MG63 (cell line): ENCODE measurements at regions not wholly inside any gene's neighbourhood (a gene's known extent, or its start where the extent isn't known, plus 50 kb on each side); places are given as distances from the start of the nearest gene placed in this dataset.
"Not testable (repeated sequence)": the region's sequence is repeated elsewhere in the genome, so short reads cannot be mapped to it uniquely, and the experiment has no call there.

ENCODE experiments used
- DNase-seq: peaks from one replicate; pipeline ENCODE4 v3.0.0-alpha.2; 2020
- H3K27me3 ChIP-seq: fragments of 250-450 bp; sonication (Bioruptor Pico); 2 replicates; pipeline ENCODE4 v1.5.1; 2020; ENCODE audit warnings: mild to moderate bottlenecking, moderate library complexity
- H3K36me3 ChIP-seq: fragments of 250-450 bp; sonication (Bioruptor Pico); 2 replicates; pipeline ENCODE4 v1.5.1; 2020; ENCODE audit warnings: mild to moderate bottlenecking, moderate library complexity
- H3K4me3 ChIP-seq: fragments of 250-450 bp; sonication (Bioruptor Pico); 2 replicates; pipeline ENCODE4 v1.5.1; 2020; ENCODE audit warnings: mild to moderate bottlenecking, moderate library complexity
- H3K9me3 ChIP-seq: fragments of 250-450 bp; sonication (Bioruptor Pico); 2 replicates; pipeline ENCODE4 v1.5.1; 2020; ENCODE audit warnings: mild to moderate bottlenecking, moderate library complexity

DNA sequence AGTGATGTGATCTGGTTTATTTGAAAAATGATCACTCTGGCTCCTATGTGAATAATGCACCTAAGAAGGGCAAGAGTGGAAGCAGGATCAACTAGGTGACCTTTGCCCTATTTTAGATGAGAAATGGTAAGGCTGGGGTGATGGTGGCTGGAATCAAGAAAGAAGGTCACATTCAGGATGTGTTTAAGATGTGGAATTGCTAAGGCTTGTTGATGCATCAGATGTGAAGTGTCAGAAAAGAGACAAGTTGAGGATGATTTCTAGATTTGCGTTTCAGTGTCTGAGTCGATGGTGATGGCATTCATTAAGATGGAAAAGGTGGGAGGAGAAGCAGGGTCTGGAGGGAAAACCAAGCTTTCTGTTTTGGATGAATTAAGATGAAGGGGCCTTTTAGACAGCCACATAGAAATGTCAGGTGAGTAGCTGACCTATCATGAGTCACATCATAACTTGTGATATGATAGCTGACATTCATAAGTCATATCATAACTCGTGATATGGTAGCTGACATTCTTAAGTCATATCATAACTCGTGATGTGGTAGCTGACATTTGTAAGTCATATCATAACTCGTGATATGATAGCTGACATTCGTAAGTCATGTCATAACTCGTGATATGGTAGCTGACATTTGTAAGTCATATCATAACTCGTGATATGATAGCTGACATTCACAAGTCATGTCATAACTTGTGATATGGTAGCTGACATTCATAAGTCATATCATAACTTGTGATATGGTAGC, 101.2 kb upstream of the SEC11C start:
- Histone ChIP-seq H3K36me3 (no peaks in the 10 kb centered on the region), H3K27me3 (no peaks in the 10 kb centered on the region), H3K4me3 (no peak overlapping the region), H3K9me3 (no peaks in the 10 kb centered on the region)
- no peak for DNase-seq

DNA sequence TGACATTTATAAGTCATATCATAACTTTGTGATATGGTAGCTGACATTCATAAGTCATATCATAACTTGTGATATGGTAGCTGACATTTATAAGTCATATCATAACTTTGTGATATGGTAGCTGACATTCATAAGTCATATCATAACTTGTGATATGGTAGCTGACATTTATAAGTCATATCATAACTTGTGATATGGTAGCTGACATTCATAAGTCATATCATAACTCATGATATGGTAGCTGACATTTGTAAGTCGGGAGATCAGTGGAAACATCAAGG, 100.7 kb upstream of the SEC11C start:
- not testable (repeated sequence) for H3K36me3 ChIP-seq, H3K9me3 ChIP-seq, H3K27me3 ChIP-seq, H3K4me3 ChIP-seq, DNase-seq

DNA sequence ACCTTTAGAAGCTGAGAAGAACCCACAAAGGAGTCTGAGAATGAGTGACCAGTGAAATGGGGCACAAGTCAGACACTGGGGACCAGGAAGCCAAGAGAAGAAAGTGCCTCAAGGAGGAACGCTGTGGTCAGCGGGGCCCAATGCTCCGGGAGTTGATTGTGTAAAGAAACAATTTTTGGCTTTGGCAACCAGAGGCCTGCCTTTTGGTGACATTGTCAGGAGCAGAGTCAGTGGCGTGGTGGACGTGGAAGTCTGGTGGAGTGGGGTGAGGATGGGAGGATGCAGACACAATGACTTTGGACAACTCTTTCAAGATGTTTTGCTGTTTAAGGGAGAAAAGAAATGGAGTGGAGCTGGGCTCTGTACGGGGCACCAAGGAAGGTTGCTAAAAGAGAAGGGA, 100.2 kb upstream of the SEC11C start:
- H3K27me3 ChIP-seq = no peaks in the 10 kb centered on the region
- no peaks in the 10 kb centered on the region for H3K9me3 ChIP-seq
- H3K36me3 ChIP-seq = no peaks in the 10 kb centered on the region
- no peak overlapping the region for H3K4me3 ChIP-seq
- no peak for DNase-seq

DNA sequence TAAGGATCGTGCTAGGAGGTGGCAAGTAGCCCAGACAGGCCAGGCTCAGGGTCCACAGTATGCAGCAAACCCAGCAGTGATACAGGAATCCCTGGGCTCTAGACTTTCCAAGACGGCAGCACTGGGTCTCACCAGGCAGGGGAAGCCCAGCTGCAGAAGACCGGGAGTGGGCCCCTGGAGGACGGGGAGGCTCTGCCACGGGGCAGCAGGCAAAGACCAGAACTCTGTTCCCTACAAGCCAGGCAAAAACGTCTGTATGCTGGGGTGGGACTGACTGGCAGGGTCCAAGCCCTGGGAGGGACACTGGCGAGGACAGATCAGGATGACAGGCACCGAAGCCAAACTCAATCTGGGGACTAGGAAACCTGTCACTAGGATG, 98.9 kb upstream of the SEC11C start:
- no peak for DNase-seq
- Histone ChIP-seq H3K4me3 (no peak overlapping the region), H3K27me3 (no peaks in the 10 kb centered on the region), H3K9me3 (no peaks in the 10 kb centered on the region), H3K36me3 (no peaks in the 10 kb centered on the region)

DNA sequence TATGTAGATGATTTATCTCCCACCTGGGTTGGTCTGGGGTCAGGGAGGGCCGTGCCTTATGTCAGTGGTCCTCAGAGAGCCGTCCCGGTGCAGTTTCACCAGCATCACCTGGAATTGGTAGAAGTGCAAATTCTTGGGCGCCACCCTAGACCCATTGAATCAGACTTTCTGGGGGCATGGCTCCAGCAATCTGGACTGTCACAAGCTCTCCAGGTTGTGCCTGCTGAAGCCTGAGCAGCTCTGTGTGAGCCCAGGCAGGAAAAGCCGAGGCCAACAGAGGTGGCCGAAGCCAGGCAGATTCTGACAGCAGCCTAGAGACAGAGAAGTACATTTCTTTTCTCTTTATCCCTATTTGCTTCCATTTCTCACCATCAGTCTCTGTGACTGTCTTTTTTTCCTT, 98.4 kb upstream of the SEC11C start:
- H3K4me3 ChIP-seq = no peak overlapping the region
- no peaks in the 10 kb centered on the region for H3K9me3 ChIP-seq
- no peak for DNase-seq
- H3K36me3 ChIP-seq = no peaks in the 10 kb centered on the region
- H3K27me3 ChIP-seq = no peaks in the 10 kb centered on the region

DNA sequence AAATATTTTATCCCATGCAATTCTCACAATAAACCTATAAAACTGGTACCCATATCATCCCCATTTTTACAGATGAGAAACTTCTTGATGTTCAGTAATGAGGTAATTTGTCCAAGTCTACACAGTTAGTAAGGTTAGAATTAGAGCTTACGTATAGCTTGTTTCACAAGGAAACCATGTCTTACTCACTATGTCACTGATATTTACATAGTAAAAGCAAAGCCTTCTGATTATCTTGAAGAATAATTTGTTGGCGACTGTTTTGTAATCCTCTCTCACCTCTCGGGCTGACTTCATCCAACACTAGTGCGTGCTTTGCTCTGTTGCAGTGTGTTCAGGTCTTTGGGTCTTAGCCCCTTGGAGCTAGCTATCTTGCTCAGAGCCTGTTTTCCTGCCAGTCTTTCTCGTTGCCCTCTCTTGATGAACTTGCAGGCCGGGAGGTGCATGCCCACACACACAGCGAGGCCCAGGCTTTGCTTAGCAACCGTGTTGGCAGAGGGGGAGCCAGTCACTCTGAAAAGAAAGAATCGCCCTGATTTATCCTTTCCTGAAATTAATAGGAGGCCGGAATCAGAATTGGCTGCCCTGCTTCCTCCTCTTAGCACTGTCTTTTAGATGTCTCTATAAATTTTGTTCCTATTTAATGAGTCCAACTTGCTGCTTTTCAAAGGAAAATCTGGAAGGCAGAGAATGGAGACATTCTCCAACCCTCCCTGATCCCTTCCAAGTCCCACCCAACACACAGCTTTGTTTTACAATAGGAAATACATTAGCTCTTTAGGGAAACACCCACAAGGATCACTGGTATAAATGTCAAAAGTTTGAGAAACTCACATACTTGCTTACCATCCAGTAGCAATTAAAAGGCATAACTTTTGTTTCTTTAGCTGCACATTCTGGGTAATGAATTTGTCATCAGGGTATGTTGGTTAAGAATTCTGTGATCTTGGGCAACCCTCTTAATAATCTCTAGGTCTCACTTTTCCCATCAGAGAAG, 97.6 kb upstream of the SEC11C start:
- no peak for DNase-seq

DNA sequence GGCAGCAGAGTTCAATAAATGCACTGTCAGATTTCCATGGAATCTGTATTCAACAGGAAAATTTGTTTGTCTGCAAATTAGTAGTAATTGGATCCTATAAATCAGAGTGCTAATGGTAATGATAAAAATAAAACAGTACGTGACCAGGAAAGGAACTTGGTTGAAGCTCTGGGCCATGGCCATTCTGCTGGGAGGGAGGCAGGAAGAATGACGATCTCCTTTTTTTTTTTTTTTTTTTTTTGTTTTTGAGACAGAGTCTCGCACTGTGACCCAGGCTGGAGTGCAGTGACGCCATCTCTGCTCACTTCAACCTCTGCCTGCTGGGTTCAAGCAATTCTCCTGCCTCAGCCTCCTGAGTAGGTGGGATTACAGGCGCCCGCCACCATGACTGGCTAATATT, 94.8 kb upstream of the SEC11C start:
- no peaks in the 10 kb centered on the region for H3K36me3 ChIP-seq
- DNase-seq = no peak
- H3K9me3 ChIP-seq = no peaks in the 10 kb centered on the region
- H3K27me3 ChIP-seq = no peaks in the 10 kb centered on the region
- H3K4me3 ChIP-seq = no peak overlapping the region

More for the DNA sequence above, 97.6 kb upstream of the SEC11C start:
- Histone ChIP-seq H3K27me3 (no peaks in the 10 kb centered on the region), H3K9me3 (no peaks in the 10 kb centered on the region), H3K36me3 (no peaks in the 10 kb centered on the region), H3K4me3 (no peak overlapping the region)

DNA sequence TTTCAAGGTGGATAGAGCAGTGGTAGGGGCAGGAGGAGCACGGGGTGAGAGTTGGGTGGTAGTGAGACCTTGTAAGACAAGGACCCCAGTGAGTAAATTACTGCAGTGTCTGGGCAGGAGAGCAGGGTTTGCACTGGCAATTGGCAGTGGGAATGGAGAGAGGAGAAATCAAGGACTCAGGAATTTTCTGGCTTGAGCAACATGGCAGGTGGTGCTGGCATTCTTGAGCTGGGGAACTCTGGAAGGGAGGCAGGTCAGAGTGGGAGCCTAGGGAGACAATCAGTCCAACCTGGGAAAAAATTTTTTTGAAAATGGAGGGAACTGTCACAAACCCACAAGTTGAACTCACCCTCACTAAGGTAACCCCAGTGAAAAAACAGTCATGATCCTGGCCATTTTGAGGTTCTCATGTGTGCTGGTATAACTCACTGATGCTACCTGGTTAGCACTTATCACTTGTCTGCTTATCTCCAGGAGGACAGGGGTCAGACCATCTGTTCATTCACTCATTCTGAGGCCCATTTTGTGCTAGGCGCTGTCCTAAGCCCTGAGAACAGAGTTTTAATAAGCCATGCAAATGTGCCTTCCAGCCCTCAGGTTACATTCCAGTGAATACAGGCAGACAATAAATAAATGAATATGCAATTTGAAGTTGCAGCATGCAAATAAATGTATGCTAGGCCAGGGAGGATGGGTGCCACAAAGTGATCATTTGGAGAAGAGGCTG, 92.2 kb upstream of the SEC11C start:
- DNase-seq = no peak
- H3K36me3 ChIP-seq = no peaks in the 10 kb centered on the region
- no peaks in the 10 kb centered on the region for H3K27me3 ChIP-seq
- no peaks in the 10 kb centered on the region for H3K9me3 ChIP-seq
- H3K4me3 ChIP-seq = no peak overlapping the region

DNA sequence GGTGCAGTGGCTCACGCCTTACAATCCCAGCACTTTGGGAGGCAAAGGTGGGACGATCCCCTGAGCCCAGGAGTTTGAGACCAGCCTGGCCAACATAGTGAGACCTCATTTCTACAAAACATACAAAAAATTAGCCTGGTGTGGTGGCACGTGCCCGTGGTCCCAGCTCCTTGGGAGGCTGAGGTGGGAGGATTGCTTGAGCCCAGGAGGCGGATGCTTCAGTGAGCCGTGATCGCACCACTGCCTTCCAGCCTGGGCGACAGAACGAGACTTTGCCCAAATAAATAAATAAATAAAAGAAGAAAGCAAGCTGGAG, 91.7 kb upstream of the SEC11C start:
- H3K36me3 ChIP-seq = no peaks in the 10 kb centered on the region
- no peaks in the 10 kb centered on the region for H3K27me3 ChIP-seq
- no peak overlapping the region for H3K4me3 ChIP-seq
- H3K9me3 ChIP-seq = no peaks in the 10 kb centered on the region
- no peak for DNase-seq

DNA sequence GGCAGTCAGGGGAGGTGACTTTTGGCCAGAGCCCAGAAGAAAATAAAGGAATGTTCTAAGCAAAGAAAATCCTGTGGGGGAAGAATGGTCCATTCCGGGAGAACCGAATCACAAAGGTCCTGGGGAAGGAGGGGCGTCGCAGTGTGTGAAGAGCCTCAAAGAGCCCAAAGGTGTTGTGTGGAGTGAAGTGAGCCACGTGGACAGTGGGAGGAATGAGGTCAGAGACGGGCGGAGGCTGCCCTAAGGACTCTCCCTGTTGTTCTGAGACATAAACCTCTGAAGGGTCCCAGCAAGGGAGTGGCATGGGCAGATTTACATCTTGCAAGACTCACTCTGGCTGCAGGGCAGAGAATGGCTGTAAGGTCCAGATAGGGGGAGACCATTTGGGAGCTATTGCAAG, 91.3 kb upstream of the SEC11C start:
- no peaks in the 10 kb centered on the region for H3K9me3 ChIP-seq
- DNase-seq = no peak
- H3K4me3 ChIP-seq = no peak overlapping the region
- no peaks in the 10 kb centered on the region for H3K36me3 ChIP-seq
- H3K27me3 ChIP-seq = no peaks in the 10 kb centered on the region

DNA sequence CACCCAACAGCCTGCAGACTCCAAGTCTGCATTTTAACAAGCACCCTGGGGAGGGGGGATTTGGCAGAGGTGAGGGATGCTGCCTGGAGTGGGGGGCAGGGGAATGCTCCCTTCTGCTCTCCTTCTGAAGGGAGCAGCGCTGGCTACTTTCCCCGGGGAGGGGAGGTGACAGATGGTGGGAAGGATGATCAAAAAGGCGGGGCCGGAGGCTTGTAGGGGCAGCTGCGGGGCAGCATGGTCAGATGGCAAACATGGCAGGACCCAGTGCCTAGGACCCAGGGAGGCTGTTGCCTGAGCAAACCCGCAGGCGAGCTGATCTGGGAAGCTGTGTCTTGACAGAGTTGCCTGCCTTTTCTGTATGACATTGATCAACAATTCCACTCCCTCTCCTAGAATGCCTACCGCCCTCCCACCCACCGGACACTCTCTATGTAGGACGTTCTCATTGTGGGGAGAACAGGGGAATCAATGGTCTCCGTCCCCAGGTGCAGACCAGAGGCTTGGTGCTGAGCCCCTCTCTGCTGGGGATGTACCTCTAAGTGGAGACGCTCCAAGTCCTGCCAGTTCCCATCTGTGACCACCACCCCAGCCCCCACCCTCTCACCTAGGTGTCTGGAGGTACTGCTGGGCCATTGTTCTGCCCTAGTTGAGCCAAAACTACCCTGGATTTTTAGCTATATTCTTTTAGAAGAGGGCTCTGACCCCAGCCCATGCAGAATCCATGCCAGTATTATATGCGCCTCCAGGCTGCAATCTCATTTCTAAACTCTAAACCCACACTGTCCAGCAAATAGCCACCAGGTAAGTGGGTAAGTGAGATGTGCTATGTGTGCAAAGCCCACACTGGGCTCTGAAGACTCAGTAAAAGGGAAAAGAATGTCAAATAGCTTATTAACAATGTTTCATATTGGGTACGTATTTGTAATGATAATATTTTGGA, 89.7 kb upstream of the SEC11C start:
- Histone ChIP-seq H3K4me3 (no peak overlapping the region), H3K9me3 (no peaks in the 10 kb centered on the region), H3K27me3 (no peaks in the 10 kb centered on the region), H3K36me3 (no peaks in the 10 kb centered on the region)
- DNase-seq = no peak

DNA sequence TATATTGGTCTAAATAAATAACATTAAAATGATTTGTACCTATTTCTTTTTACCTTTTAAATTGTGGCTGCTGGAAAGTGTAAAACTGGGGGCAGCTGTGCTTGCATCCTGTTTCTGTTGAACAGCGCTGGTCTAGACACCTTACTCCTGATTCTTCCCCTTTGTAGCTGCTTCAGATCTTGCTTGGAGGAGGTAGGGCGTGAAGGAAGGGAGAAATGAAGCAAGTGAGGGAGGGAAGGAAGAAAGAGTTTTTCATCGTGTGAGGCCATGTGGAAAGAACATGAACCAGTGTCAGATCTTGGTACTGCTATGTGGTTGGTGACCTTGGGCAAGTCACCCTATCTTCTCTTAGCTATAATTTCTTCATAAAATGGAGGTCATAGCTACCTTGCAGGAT, 89.0 kb upstream of the SEC11C start:
- H3K27me3 ChIP-seq = no peaks in the 10 kb centered on the region
- no peaks in the 10 kb centered on the region for H3K9me3 ChIP-seq
- H3K4me3 ChIP-seq = no peak overlapping the region
- H3K36me3 ChIP-seq = no peaks in the 10 kb centered on the region
- DNase-seq = no peak

DNA sequence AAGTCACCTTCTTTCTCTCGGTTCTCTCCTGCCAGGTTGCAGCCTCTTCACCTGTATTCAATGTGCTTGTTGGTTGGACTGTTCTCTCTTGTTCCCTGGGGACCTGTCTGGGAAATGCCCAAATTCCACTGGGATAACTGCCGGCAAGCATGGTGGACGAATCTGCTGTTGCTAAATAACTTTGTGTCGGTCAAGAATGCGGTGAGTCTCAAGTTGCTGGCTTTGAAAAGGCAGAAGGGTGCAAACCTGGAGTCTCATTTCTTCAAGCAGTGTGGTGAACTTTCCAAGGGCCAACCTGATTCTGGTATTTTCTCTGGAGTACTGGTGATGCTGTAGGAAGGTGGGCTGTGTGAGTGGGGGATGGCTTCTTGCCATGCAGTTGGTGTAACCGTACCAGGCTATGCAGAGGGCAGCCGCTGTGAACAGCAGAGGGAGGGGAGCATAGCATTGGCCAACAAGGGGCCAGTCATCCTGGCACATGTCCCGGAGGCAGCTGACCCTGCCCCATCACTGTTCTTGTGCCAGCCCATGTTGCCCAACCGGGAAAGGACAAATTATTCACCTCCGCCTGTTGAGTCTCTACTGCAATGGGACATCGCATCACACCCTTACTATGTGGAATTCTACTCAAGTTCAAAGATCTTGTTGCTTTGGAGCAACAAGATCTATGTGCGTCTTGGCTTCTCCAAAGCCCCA, 88.1 kb upstream of the SEC11C start:
- no peaks in the 10 kb centered on the region for H3K9me3 ChIP-seq
- no peaks in the 10 kb centered on the region for H3K27me3 ChIP-seq
- DNase-seq = peak; percentile 50
- H3K4me3 ChIP-seq = no peak overlapping the region
- H3K36me3 ChIP-seq = no peaks in the 10 kb centered on the region

DNA sequence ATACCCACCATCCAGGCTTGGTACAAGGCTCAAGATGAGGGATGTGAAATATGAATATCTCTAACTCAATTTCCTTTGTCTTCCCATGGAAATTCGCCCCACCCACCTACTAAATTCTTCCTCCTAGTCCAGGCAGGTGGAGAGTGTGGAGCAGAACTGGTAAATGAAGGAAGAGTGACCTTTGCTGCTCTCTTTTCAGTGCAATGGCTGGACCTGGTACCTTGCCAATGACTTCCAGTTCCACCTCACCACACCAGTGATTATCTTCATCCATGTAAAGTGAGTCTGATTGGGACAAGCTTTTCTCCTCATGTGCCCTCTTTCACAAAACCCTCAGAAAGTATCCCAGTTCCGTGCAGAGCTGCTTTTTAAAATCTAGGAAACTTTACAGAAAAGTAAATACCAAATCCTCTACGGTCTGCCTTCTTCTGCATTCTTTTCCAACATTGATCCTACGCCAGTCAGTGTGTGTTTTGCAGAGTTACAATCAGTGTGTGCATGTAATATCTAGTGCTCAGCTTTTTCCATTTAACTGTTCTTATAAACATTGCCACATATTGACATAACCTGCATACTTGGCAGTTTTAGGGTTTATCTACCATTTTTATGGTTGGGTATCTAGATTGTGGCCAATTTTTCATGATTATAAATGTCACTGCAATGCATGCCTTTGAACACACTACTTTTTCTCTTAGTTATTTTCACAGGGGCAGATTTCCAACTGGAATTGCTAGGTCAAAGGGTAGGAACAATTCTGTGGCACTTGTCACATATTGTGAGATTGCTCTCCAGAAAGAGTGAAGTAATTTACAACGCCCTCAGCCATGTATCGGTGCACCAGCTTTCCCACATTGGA, 86.5 kb upstream of the SEC11C start:
- DNase-seq = no peak
- Histone ChIP-seq H3K27me3 (no peaks in the 10 kb centered on the region), H3K4me3 (no peak overlapping the region)

DNA sequence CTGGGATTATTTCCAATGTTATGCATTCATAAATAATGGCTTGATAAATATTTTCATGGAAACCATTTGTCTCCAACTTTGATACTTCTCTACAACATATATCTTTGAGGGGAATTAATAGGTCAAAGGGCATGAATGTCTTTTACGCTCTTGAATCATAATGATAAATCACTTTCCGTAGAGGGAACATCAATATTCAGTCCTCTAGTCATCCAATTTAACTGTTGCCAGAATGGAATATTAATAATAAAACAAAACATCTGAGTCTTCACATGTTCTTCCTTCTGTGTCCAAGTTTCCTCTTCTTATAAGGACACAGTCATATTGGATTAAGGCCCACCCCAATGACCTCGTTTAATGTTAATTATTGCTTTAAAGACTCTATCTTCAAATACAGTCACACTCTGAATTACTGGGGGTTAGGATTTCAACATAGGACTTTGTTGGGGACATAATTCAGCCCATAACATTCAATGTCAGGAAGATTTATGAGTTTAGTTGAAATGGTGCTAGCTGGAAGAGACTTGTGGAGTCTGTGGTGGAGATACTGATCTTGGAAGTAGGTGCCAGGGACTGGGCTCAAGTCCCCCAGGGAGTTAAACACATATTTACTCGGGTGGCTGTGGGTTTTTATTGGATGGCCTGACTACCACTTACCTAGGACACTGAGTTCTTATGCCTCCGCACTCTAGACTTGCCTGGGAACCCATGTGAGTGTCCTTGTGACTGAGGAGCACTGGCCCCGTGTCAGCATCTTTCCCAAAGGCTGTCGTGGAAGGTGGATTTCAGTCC, 85.0 kb upstream of the SEC11C start:
- Histone ChIP-seq H3K9me3 (no peaks in the 10 kb centered on the region), H3K4me3 (no peak overlapping the region), H3K27me3 (no peaks in the 10 kb centered on the region), H3K36me3 (no peaks in the 10 kb centered on the region)
- no peak for DNase-seq

More for the DNA sequence above, 86.5 kb upstream of the SEC11C start:
- Histone ChIP-seq H3K9me3 (no peaks in the 10 kb centered on the region), H3K36me3 (no peaks in the 10 kb centered on the region)
